ENCODE measurements at regions not wholly inside any gene's neighbourhood (a gene's known extent, or its start where the extent isn't known, plus 50 kb on each side); places are given as distances from the start of the nearest gene placed in this dataset.
A peak's percentile ranks its signal among the peaks of the same experiment; 100 is the strongest.

GRCh38 chr9:16126042-16126441, 573.2 kb downstream of the CCDC171 start:
- no peak for DNase-seq (ENCODE audit: extremely low read depth, low read depth)
- no peak for TF ChIP-seq CTCF (IDR thresholded peaks at IDR 0.05; ENCODE audit: low read depth, low read length, missing control alignments)
- no peak overlapping the region for H3K4me3 ChIP-seq (replicated peaks; ENCODE audit: low read depth, low read length)

GRCh38 chr9:16128003-16128402, 575.2 kb downstream of the CCDC171 start:
- H3K4me3 ChIP-seq (replicated peaks; ENCODE audit: low read depth, low read length) = no peak overlapping the region
- no peak for TF ChIP-seq CTCF (IDR thresholded peaks at IDR 0.05; ENCODE audit: low read depth, low read length, missing control alignments)
- DNase-seq (ENCODE audit: extremely low read depth, low read depth) = no peak

- DNase-seq (ENCODE audit: extremely low read depth, low read depth) = no peak
- H3K4me3 ChIP-seq (replicated peaks; ENCODE audit: low read depth, low read length) = no peak overlapping the region
- peak; percentile 34 for TF ChIP-seq CTCF (IDR thresholded peaks at IDR 0.05; ENCODE audit: low read depth, low read length, missing control alignments)
Observed at GRCh38 chr9:16131264-16131663, 578.4 kb downstream of the CCDC171 start.

GRCh38 chr9:16132513-16132912, 579.7 kb downstream of the CCDC171 start:
- H3K4me3 ChIP-seq (replicated peaks; ENCODE audit: low read depth, low read length) = no peak overlapping the region
- no peak for TF ChIP-seq CTCF (IDR thresholded peaks at IDR 0.05; ENCODE audit: low read depth, low read length, missing control alignments)
- DNase-seq (ENCODE audit: extremely low read depth, low read depth) = no peak

GRCh38 chr9:16133032-16133431, 580.2 kb downstream of the CCDC171 start:
- no peak overlapping the region for H3K4me3 ChIP-seq (replicated peaks; ENCODE audit: low read depth, low read length)
- no peak for DNase-seq (ENCODE audit: extremely low read depth, low read depth)
- no peak for TF ChIP-seq CTCF (IDR thresholded peaks at IDR 0.05; ENCODE audit: low read depth, low read length, missing control alignments)

- H3K4me3 ChIP-seq (replicated peaks; ENCODE audit: low read depth, low read length) = no peak overlapping the region
- DNase-seq (ENCODE audit: extremely low read depth, low read depth) = no peak
- TF ChIP-seq CTCF (IDR thresholded peaks at IDR 0.05; ENCODE audit: low read depth, low read length, missing control alignments) = peak; percentile 70
Observed at GRCh38 chr9:16133556-16134227, 580.8 kb downstream of the CCDC171 start.

- TF ChIP-seq CTCF (IDR thresholded peaks at IDR 0.05; ENCODE audit: low read depth, low read length, missing control alignments) = no peak
- no peak overlapping the region for H3K4me3 ChIP-seq (replicated peaks; ENCODE audit: low read depth, low read length)
- DNase-seq (ENCODE audit: extremely low read depth, low read depth) = no peak
Observed at GRCh38 chr9:16134351-16134750, 581.5 kb downstream of the CCDC171 start.
